Dermis microvascular lymphatic vessel endothelial cell (primary cell): ENCODE measurements at regions not wholly inside any gene's neighbourhood (a gene's known extent, or its start where the extent isn't known, plus 50 kb on each side); places are given as distances from the start of the nearest gene placed in this dataset.

Experiments used
- DNase-seq, 2 donors: peaks; one replicate each; pipeline versions ENCODE4 v3.0.0 to v3.0.0-alpha.2; 2010; ENCODE audit warnings: low read depth in 2 of 2

GRCh38 chr13:103130681-103131210 lies 64.5 kb upstream of the SLC10A2 start:
- DNase-seq, result no peak

GRCh38 chr13:103130146-103130545 lies 63.9 kb upstream of the SLC10A2 start:
- DNase-seq, result no peak
